Right ventricle myocardium inferior (tissue), 1 donor: ENCODE measurements at regions not wholly inside any gene's neighbourhood (a gene's known extent, or its start where the extent isn't known, plus 50 kb on each side); places are given as distances from the start of the nearest gene placed in this dataset.

ENCODE experiments used
- ATAC-seq: fragments of 200-7000 bp; cut with Tn5 transposase; one replicate; pipeline ENCODE4 v1.9.1; 2020; ENCODE audit warnings: mild to moderate bottlenecking, moderate library complexity
- DNase-seq: peaks from one replicate; pipeline ENCODE4 v3.0.0; 2021; ENCODE audit errors: missing footprints
- intact Hi-C: fragments of 100-400 bp; cut with DNase I; formaldehyde crosslinking; loops from one replicate; pipeline ENCODE4 v1.11.0; 2022
- donor health status: DM: no; HTN: yes; CAD: no; lungs with severe emphysema.

DNA sequence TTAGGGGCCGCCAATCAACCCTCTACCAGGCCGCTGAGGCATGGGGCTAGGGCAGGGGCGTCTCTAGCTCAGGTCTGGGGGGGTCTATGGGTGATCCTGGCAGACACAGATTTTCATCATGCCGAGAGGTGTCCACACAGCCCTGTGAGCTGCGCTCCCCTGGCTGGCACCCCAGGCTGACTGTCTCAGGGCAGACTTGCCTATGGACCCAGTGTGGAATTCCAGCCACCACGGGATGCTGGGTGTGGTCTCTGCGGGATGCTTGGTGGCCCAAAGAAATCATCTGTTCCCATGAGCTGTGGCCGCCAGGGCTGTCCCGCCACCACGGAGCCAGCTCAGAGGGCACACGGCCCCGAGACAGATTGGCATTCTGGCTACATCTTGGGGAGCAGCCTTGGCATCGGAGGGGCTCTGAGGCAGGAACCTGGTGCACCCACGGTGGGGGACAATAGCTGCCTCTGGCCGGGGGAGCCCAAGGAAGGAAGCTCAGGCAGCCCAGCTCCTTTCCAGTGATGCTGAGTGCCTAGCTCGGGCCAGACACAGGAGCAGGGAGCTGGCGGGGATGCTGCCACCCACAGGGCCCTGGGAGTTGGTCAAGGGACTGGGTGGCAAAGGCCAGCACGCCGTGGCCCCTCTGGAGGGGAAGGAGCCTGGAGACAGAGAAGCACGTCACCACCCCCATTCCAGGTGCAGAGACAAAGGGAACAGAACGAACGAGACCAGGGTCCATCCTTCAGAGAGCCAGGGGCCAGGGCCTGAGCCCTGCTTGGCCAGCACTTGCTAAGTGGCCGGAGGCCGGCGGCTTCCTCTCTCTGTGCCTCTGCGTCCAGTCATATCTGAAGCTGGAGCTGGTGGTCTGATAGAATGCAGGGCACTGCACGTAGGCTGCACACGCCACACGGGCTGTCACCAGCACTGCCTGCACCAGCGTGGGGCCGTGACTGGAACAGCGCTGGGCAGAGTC is 64.4 kb upstream of the FGF3 start:
- ATAC-seq: no peak
- DNase-seq: no peak
- intact Hi-C loops: no loop called here

DNA sequence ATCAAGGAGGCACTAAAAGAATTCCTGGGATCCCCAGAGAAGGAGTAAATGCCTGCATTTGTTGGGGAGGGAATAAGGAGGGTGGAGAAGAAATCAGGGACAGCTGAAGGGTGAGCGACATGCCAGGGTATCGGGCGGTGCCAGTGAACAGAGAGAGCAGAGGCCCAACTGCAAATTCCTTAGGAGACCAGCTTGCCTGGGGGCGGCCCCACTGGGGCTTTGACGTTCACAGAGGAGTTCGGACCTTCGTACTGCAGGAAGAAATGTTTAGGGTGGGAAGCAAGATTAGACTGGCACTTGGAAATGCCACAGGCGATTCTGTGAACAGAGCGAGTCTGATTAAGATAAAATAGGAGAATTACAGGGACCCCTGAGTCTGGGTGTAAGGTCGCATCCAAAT is 65.1 kb upstream of the FGF3 start:
- DNase-seq: no peak
- intact Hi-C loops: no loop called here
- no peak for ATAC-seq

DNA sequence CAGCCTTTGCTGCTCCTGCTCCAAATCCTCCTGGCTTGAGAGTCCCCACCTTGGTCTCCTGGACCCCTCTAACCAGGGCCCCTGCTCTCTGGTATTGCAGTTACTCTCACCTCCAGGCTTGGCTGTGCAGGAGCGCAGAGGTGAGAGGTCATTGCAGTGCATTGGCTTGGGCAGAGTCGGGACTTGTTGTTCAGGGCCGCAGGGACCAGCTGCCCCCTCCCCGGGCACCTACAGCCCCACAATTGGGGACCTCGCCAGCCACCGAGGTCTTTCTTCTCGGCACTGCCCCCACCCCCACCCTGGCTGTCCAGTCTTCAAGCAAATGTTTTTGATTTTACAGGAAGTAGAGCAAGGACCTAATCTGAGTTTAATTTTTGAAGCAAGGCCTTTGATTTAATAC is 65.5 kb upstream of the FGF3 start:
- intact Hi-C loops: no loop called here
- ATAC-seq: no peak
- no peak for DNase-seq

DNA sequence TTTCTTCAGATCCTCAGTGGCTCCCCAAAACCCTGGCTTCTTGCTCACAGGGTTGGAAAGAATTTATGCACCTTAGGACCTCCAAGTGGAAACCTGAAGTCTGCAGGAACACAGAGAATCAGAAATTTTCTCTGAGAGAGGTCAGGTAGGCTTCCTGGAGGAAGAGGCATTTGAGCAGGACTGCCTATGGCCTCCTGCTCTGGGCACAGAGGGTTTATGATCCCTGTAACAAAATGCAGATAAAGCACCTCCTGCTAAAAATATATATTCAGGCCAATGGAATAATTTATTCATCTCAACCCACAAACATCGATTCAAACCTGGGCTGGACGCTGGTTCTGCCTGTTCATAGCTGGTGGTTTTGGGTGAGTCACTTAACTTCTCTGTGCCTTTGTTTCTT is 68.1 kb upstream of the FGF3 start:
- no peak for ATAC-seq
- DNase-seq: no peak
- intact Hi-C loops: no loop called here

DNA sequence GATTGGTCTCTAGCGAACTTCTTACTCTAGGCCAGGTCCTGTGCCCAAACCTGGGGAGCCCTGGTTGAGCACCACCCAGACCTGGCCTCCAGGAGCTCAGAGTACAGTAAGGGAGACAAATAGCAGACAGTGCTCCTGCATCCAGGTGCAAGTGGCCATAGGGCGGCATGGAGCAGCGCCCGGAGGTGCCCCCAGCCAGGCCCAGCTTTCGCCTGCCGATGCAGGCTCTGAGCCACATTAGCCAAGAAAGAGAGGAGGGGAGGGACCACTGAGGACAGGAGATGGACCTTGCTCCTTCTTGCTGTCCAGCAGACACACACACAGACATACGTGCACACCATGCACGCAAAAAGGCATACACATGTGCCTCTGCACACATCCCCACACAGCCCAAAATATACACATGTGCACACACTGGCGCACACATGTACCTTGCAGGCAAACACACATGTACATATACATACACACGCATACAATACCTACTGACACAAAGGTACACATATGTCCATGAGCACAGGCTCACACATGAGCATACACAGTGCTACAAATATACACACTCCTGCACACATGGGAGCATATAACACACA is 68.7 kb upstream of the FGF3 start:
- ATAC-seq (no peak), DNase-seq (no peak)
- intact Hi-C loops: loop anchor here (1.0 kb wide), 1 partner anchor 202 kb away; no protein-coding TSS in a partner anchor

DNA sequence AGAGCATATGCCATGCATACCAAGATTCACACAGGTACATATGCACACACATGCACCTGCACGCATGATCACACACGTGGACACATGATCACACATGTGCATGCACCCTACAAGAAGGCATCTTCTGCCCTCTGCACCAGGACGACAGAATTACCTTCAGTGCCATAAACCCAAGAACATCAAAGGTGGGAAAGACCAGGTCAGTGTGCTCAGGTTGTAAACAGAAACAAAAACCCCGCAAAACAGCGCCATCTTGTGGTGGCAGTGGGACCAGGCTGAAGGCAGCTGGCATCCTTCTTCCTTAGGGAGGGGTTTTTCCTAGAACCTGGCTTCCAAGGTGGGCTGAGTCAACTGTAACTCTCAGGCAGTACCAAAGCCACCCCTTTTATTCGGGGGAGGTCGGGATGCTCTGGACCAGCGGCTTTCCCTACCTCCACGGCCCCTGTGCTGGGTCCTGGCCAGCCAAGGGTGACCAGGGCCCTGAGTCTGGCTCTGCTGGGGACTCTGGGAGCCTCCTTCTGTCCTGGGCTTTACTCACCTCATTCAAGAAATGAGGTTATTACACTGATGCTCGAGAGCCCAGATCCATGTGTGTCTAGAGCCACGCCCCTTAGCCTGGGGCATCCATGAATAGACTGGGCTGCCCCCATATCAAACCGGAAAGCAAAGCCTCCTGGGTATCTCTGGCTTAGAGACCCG is 69.4 kb upstream of the FGF3 start:
- intact Hi-C loops: loop anchor here (1.0 kb wide), 1 partner anchor 202 kb away; no protein-coding TSS in a partner anchor
- no peak for DNase-seq
- peak; percentile 24 for ATAC-seq

DNA sequence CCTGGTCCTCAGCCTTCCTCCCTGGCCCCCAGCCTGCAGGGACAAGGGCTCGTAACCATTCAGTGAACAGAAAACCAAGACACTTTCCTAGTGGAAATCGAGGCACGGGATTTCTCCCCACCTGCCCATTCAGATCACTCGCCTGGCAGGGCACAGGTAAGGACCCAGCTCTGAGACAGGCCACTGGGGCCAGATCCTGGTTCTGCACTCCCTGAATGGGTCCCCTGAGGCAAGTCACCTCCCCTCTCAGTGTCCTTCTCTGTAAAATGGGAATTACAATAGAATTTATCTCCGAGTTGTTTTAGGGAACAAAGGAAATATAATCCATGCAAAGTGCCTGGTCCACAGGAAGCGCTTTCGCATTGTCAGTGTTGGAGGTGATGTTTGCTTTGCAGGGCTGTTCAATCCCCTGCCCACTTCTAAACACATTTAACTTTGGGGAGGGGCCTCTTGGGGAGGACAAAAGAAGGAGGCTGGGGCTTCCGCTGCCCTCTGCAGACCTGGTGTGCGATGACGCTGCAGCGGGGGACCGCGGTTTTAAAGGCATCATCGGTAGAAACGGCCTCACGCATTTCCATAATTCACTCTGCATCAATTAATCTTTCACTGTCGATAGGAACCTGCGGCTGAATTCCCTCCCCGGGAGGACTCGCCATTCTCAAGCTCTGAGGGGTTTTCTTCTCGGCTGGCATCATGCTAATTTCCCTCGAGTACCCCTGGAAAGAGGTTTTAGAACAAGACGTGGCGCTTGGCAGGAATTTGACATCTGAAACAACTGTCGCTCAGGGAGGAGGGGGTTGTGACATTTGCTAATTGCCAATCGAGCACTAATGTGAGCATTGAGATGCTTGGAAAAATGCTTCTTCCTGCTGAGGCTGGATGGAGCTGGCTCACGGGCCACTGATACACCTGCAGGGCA is 70.4 kb upstream of the FGF3 start:
- ATAC-seq (no peak), DNase-seq (no peak)
- intact Hi-C loops: no loop called here

DNA sequence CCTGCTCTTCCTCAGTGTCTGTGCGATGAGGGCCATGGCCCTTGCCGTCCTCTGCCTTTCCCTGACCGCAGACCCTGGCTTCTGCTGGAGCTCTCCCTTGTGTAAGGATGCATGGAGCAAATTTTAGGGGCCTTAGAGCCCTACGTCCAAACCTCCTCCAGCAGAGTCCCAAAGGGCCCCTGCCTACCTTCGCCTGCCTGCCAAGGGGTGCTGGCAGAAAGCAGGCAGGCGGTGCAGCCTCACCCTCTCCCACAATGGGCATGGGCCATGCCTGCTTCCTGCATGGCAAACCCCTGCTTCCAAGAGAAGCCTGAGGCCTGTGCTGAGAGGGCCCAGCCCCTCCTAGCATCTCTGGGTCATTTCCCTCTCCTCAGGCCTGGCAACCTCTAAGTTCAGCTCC is 71.3 kb upstream of the FGF3 start:
- intact Hi-C loops: no loop called here
- DNase-seq: no peak

DNA sequence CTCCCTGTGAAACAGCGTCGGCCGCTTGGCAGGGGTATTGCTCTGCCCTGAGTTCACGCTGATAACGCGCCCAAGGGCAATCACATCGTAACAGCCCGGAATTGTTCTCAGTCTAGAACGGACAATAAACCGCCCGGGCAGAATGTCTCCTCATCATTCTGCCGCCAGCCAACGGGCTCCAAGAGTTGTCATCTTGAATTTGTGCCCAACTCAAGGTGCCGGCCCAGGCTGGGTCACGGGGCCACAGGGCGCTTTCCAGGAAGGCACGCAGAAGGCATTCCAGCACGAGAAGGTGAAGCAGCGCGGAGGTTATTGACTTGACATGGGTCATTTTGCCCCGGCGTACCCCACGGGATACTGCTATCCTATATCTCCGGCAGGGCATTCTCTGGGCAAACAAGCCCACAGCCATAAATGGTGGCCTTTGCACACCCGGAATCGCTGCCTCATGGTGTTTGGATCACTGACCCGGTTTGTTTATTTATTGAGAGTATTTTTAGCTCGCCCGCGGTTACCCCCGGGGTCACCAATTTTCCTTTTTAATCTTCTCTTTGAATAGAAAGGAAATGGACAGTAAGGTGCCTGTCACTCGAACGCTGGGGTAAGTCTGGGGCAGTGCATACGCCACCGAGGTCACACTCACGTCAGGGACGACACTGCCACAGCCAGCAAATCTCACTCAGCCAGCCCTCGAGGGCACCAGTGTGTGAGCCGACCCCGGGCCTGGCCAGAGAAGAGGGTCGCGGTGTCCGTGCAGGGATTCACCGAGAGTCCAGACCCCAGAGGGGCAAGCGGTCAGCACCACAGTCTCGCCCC is 72.4 kb upstream of the FGF3 start:
- intact Hi-C loops: no loop called here
- no peak for ATAC-seq

More for the DNA sequence above, 71.3 kb upstream of the FGF3 start:
- no peak for ATAC-seq

DNA sequence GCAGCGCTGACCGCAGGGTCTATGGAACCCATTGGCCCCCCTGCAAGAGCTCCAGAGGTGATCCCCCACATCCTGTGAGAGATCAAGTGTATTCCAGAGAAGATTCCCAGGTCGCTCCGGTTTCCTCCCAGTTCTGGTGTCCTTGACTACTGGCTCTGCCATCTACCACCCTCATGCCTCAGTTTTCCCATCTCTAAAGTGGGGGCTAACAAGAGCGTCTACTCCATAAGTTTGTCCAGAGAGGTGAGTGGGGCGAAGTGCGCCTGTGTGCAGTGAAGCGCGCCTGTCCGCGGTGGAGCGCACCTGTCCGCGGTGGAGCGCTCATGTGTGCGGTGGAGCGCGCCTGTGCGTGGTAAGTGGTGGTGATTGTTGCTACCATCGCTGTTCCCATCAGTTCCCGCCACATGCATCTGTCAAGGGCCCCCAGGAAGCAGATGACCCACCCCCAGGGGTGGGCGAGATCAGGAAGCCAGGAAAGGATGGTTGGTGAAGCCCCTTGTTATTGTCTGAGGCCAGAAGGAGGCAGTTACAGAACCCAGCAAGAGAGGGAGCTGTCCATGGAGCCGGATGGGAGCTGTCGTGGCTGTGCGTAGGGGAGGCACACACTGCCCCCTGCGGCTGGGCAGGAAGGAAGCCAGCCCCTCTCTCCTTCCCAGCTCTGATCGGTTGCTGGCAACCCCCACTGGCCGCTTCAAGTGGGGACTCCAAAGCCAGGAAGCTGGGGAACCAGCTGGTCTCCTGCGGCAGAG is 73.2 kb upstream of the FGF3 start:
- ATAC-seq (no peak), DNase-seq (no peak)
- intact Hi-C loops: no loop called here

More for the DNA sequence above, 72.4 kb upstream of the FGF3 start:
- peak; percentile 57 for DNase-seq

DNA sequence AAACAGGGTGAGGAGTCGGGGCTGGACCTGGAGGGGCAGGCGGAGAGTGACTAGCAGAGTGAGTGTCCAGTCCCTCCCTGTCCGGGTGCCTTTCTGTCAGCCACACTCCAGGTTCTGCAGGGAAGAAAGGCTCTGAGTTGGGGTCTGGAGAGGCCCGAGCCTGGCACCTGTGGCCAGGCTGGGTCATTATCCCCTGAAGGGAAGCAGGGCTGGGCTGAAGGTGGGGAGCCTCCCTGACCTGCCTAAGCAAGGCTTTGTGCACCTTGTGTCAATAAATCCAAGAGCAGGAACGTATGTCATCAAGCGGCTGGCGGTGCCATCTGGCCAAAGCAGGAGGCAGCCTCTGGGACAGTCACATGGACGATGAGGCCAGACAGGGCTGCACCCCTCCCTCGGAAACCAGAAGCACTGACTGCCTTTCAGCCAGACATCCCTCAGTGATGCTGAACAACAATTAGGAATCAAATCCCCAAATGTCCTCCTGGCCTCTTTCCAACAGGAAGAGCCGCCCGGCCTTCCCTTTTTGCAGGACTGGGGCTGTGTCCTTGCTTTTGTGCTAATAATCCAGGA is 73.9 kb upstream of the FGF3 start:
- intact Hi-C loops: no loop called here
- DNase-seq: no peak
- no peak for ATAC-seq

DNA sequence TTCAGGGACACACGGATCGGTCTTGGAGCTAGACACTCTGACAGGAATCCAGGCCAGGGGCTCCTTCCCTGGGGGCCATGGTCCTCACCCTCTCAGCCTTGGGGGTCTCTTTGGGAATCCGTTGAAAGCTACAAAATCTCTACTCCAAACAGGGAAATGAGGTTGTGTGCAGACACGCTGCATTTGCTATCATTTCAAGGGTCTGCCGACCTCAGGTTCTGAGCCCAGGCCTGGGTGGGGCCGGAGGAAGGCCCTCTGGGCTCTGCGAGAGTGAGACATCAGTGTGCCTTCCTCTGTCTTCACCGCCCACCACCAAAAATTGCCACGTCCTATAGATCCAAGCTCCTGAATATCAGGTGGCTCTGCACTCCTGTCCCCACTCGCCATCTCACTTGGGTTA is 74.4 kb upstream of the FGF3 start:
- DNase-seq: no peak
- intact Hi-C loops: no loop called here
- no peak for ATAC-seq

DNA sequence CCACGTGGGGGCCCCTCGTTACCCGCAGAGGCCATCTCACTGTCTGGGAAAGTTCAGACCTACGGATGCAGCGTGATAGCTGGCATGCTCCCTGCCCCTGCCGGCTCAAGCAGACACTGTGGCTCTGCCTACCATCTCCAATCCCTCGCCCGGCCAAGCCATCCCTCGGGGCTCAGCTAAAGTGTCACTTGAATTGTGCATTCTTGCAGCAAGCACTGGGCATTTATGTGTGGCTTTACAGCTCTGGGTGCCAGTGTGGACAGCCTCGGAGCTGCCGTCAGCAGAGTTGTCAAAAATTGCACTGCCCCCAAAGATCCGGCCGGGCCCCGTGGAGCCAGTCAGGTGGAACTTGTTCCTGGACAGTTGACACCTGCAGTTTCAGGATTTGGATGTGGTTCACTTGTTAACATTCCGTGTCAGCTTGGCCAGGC is 75.0 kb upstream of the FGF3 start:
- intact Hi-C loops: no loop called here
- DNase-seq: no peak
- no peak for ATAC-seq

DNA sequence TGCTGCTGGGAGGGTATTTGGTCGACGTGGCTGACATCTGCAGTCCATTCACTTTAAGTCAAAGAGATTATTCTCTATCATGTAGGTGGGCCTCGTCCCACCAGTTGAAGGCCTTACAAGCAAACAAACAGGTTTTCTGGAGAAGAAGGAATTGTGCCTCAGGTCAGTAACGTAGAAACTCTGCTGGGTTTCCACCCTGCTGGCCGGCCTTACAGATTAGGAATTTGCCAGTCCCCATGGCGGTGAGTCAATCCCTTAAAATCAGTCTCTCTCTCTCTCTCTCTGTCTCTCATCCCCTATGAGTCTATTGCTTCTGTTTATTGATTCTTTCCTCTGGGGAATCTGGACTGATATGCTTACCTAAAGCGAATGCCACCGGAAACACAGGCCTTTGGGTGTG is 75.4 kb upstream of the FGF3 start:
- ATAC-seq: no peak
- intact Hi-C loops: no loop called here
- DNase-seq: no peak

DNA sequence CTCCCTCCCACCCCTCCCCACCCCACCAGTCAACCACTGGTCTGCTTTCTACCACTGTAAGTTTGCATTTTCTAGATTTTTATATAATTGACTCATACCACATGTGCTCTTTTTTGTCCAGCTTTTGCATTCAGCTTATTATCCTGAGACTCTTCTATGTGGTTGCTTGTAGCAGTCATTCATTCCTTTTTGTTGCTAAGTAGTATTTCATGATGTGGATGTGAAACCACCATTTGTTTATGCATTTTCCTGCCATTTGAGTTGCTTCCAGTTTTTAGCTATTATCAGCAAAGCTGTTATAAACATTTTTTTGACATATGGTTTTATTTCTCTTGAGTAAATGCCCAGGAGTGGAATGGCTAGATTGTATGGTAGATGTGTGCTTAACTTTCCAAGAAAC is 77.0 kb upstream of the FGF3 start:
- intact Hi-C loops: no loop called here
- ATAC-seq (no peak), DNase-seq (no peak)

DNA sequence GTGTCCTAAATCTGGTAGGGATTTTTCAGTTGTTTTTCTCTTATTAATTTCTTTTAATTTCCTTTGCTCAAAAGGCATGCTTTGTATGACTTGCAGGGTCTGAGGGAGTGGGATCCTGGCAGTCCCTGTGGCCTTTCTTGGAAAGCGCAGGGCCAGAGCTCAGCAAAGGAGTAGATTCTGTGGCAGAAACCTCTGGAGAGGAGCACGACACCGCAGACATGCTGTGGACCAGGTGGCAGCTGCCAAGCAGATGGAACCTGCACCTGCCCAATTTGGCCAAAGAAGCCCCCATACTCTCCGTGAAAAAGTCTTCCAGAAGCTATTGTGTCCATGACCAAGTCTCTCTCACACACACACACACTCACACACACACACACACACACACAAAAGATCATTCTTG is 78.9 kb upstream of the FGF3 start:
- DNase-seq: no peak
- no peak for ATAC-seq
- intact Hi-C loops: no loop called here
